NOMO-1 treated with dmso at 0.1 percent for 144 hours (cell line): ENCODE measurements at regions not wholly inside any gene's neighbourhood (a gene's known extent, or its start where the extent isn't known, plus 50 kb on each side); places are given as distances from the start of the nearest gene placed in this dataset.

Source experiments
- DNase-seq: peaks from one replicate; lab custom pipeline; 2025; ENCODE audit not compliant: unreplicated experiment; lab: John Stamatoyannopoulos, UW

GRCh38 chr11:91776655-91777054 is 448.0 kb upstream of the FAT3 start:
- DNase-seq, result no peak

GRCh38 chr11:91773090-91773489 is 451.5 kb upstream of the FAT3 start:
- DNase-seq, result no peak

GRCh38 chr11:91771961-91772360 is 452.7 kb upstream of the FAT3 start:
- no peak for DNase-seq

- DNase-seq, result no peak
Observed at GRCh38 chr11:91768783-91769182, 455.8 kb upstream of the FAT3 start.

GRCh38 chr11:91763331-91763730 is 461.3 kb upstream of the FAT3 start:
- DNase-seq, result no peak

- no peak for DNase-seq
Observed at GRCh38 chr11:91761406-91762025, 463.1 kb upstream of the FAT3 start.

- DNase-seq, result no peak
Observed at GRCh38 chr11:91756829-91757480, 467.7 kb upstream of the FAT3 start.

GRCh38 chr11:91755951-91756707 is 468.5 kb upstream of the FAT3 start:
- DNase-seq, result no peak

- no peak for DNase-seq
Observed at GRCh38 chr11:91755526-91755925, 469.1 kb upstream of the FAT3 start.

GRCh38 chr11:91749251-91749650 is 475.4 kb upstream of the FAT3 start:
- DNase-seq, result no peak

- DNase-seq, result no peak
Observed at GRCh38 chr11:91742155-91742554, 482.5 kb upstream of the FAT3 start.

GRCh38 chr11:91731051-91731450 is 493.6 kb upstream of the FAT3 start:
- no peak for DNase-seq

GRCh38 chr11:91730620-91731019 is 494.0 kb upstream of the FAT3 start:
- no peak for DNase-seq

GRCh38 chr11:91730057-91730456 is 494.6 kb upstream of the FAT3 start:
- DNase-seq, result no peak

- no peak for DNase-seq
Observed at GRCh38 chr11:91717169-91717568, 507.4 kb upstream of the FAT3 start.

- DNase-seq, result no peak
Observed at GRCh38 chr11:91707652-91708482, 516.8 kb upstream of the FAT3 start.

- DNase-seq, result no peak
Observed at GRCh38 chr11:91703042-91703441, 521.6 kb upstream of the FAT3 start.

GRCh38 chr11:91700854-91701253 is 523.8 kb upstream of the FAT3 start:
- DNase-seq, result no peak

GRCh38 chr11:91698845-91699244 is 525.8 kb upstream of the FAT3 start:
- DNase-seq, result no peak

- DNase-seq, result no peak
Observed at GRCh38 chr11:91694331-91694730, 530.3 kb upstream of the FAT3 start.

GRCh38 chr11:91691872-91692271 is 532.7 kb upstream of the FAT3 start:
- no peak for DNase-seq
